OCI-LY7 (cell line): ENCODE measurements at regions not wholly inside any gene's neighbourhood (a gene's known extent, or its start where the extent isn't known, plus 50 kb on each side); places are given as distances from the start of the nearest gene placed in this dataset.
"Not testable (repeated sequence)": the region's sequence is repeated elsewhere in the genome, so short reads cannot be mapped to it uniquely, and the experiment has no call there.

Experiments used
- BruUV-seq: library from RNA; stranded (reverse); fragments of 400-500 nt; replicated peaks from 2 replicates; lab custom pipeline; 2021; lab: Mats Ljungman, UMichigan
- CTCF ChIA-PET: fragments of 300-600 bp; sonication (Branson Sonifier 250); formaldehyde crosslinking; loops from one replicate; lab custom pipeline; 2022; ENCODE audit warnings: antibody characterized with exemption; ENCODE audit not compliant: unreplicated experiment; lab: Charles Lee
- POLR2A ChIA-PET: fragments of 300-600 bp; sonication (Branson Sonifier 250); formaldehyde crosslinking; loops from one replicate; lab custom pipeline; 2022; ENCODE audit warnings: antibody characterized with exemption; lab: Charles Lee
- DNase-seq: peaks from one replicate; pipeline ENCODE4 v3.0.0-alpha.2; 2015; ENCODE audit warnings: low spot score
- H2AFZ ChIP-seq: fragments of 200-600 bp; sonication (generic), shearing (Covaris generic); 2 replicates; pipeline ENCODE4 v1.6.1; 2014; ENCODE audit warnings: mild to moderate bottlenecking, antibody characterized with exemption, low read length, moderate library complexity
- H3K27ac ChIP-seq: fragments of 200-600 bp; sonication (generic); 2 replicates; pipeline ENCODE4 v1.5.1; 2014; ENCODE audit warnings: mixed run types, low read depth, mild to moderate bottlenecking, moderate library complexity, low read length, inconsistent platforms; ENCODE audit not compliant: poor library complexity, severe bottlenecking
- H3K36me3 ChIP-seq: fragments of 200-600 bp; sonication (generic); 2 replicates; pipeline ENCODE4 v1.6.1; 2014; ENCODE audit warnings: mild to moderate bottlenecking, antibody characterized with exemption, low read length, moderate library complexity, mixed read lengths; ENCODE audit not compliant: insufficient read depth
- H3K4me1 ChIP-seq: fragments of 200-600 bp; sonication (generic); 2 replicates; pipeline ENCODE4 v1.5.1; 2014; ENCODE audit warnings: mild to moderate bottlenecking, low read length; ENCODE audit not compliant: insufficient read depth, poor library complexity, severe bottlenecking
- H3K4me2 ChIP-seq: fragments of 200-600 bp; sonication (generic); 2 replicates; pipeline ENCODE4 v1.6.1; 2014; ENCODE audit warnings: mild to moderate bottlenecking, low read length
- H3K4me3 ChIP-seq: fragments of 200-600 bp; sonication (generic); 2 replicates; pipeline ENCODE4 v1.5.1; 2014; ENCODE audit warnings: mild to moderate bottlenecking, low read depth, low read length; ENCODE audit not compliant: poor library complexity, severe bottlenecking
- H3K79me2 ChIP-seq: fragments of 200-600 bp; sonication (generic); 2 replicates; pipeline ENCODE4 v1.6.1; 2016; ENCODE audit warnings: low read depth, mild to moderate bottlenecking, low read length, moderate library complexity, mixed read lengths; ENCODE audit not compliant: insufficient read depth
- H3K9me2 ChIP-seq: fragments of 200-600 bp; sonication (generic); 2 replicates; pipeline ENCODE4 v1.6.1; 2016; ENCODE audit warnings: mild to moderate bottlenecking, low read length, mixed read lengths; ENCODE audit not compliant: insufficient read depth
- H3K9me3 ChIP-seq: fragments of 200-600 bp; sonication (generic); 2 replicates; pipeline ENCODE4 v1.6.1; 2014; ENCODE audit warnings: mild to moderate bottlenecking, mixed run types, low read length, mixed read lengths
- H4K20me1 ChIP-seq: fragments of 200-600 bp; sonication (generic); 2 replicates; pipeline ENCODE4 v1.6.1; 2014; ENCODE audit warnings: mild to moderate bottlenecking, antibody characterized with exemption, low read length, moderate library complexity, mixed read lengths; ENCODE audit not compliant: insufficient read depth
- EZH2phosphoT487 ChIP-seq: fragments of 200-600 bp; sonication (generic); IDR thresholded peaks from 2 replicates; pipeline ENCODE4 v1.6.1; 2018; ENCODE audit warnings: low read depth, borderline replicate concordance, mild to moderate bottlenecking, mixed run types, antibody characterized with exemption, low read length, moderate library complexity, mixed read lengths
- intact Hi-C: fragments of 100-400 bp; cut with micrococcal nuclease; formaldehyde crosslinking; loops from one replicate; pipeline ENCODE4 v1.10.0; 2022; ENCODE audit not compliant: unreplicated experiment
- TF ChIP-seq, protein P1 (sequence below): fragments of 200-600 bp; sonication (generic); conservative IDR thresholded peaks from 2 replicates; pipeline ENCODE4 v1.5.1; 2014; ENCODE audit warnings: mild to moderate bottlenecking, antibody characterized with exemption, low read length, moderate library complexity, mixed read lengths

DNA sequence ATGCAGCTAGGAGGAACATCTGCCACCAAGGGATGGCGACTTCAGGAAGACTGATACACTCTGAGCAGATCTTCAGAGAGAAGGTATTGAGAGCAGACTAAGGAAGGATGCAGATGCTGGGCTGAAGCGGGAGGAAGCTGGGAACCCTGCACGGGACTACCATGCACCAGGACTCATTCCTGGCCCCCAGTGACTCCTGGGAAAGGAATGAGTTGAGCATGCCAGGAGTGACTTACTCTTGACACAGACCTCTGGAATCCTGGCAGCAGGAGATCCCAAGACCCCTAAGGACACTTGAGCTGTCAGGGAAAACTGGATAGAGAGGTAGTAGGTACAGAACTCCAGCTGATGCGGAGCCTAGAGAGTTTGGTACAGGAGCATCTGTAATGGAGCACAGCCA, 336.1 kb downstream of the RPS29 start:
- ChIA-PET CTCF (no interaction called here), POLR2A (interaction anchor here (0.7 to 1.1 kb wide), 2 partner anchors 25 to 88 kb away, joined by 3 to 4 read pairs; no protein-coding TSS in a partner anchor)
- no peak for TF ChIP-seq EZH2phosphoT487
- TF ChIP-seq, protein P1, sequence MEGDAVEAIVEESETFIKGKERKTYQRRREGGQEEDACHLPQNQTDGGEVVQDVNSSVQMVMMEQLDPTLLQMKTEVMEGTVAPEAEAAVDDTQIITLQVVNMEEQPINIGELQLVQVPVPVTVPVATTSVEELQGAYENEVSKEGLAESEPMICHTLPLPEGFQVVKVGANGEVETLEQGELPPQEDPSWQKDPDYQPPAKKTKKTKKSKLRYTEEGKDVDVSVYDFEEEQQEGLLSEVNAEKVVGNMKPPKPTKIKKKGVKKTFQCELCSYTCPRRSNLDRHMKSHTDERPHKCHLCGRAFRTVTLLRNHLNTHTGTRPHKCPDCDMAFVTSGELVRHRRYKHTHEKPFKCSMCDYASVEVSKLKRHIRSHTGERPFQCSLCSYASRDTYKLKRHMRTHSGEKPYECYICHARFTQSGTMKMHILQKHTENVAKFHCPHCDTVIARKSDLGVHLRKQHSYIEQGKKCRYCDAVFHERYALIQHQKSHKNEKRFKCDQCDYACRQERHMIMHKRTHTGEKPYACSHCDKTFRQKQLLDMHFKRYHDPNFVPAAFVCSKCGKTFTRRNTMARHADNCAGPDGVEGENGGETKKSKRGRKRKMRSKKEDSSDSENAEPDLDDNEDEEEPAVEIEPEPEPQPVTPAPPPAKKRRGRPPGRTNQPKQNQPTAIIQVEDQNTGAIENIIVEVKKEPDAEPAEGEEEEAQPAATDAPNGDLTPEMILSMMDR, result no peak
- H3K79me2 ChIP-seq, result no peaks in the 10 kb centered on the region
- no peaks in the 10 kb centered on the region for H3K36me3 ChIP-seq
- DNase-seq, result no peak
- H2AFZ ChIP-seq, result no peak overlapping the region
- H3K9me2 ChIP-seq, result no peaks in the 10 kb centered on the region
- H3K4me2 ChIP-seq, result no peak overlapping the region
- H3K27ac ChIP-seq, result no peak overlapping the region
- intact Hi-C loops, result no loop called here
- no peak overlapping the region for H3K4me3 ChIP-seq
- H3K9me3 ChIP-seq, result no peaks in the 10 kb centered on the region
- no peaks in the 10 kb centered on the region for H4K20me1 ChIP-seq
- H3K4me1 ChIP-seq, result no peaks in the 10 kb centered on the region
- no TSS peak for BruUV-seq

- no peaks in the 10 kb centered on the region for H3K4me1 ChIP-seq
- no peak for TF ChIP-seq EZH2phosphoT487
- DNase-seq, result no peak
- no peaks in the 10 kb centered on the region for H3K9me3 ChIP-seq
- no peaks in the 10 kb centered on the region for H3K79me2 ChIP-seq
- ChIA-PET POLR2A (interaction anchor here (0.9 to 1.1 kb wide), 2 partner anchors 27 to 36 kb away, joined by 3 to 4 read pairs; no protein-coding TSS in a partner anchor), CTCF (no interaction called here)
- no TSS peak for BruUV-seq
- H2AFZ ChIP-seq, result no peak overlapping the region
- H4K20me1 ChIP-seq, result no peaks in the 10 kb centered on the region
- no peaks in the 10 kb centered on the region for H3K36me3 ChIP-seq
- H3K9me2 ChIP-seq, result no peaks in the 10 kb centered on the region
- no peak overlapping the region for H3K27ac ChIP-seq
- no peak overlapping the region for H3K4me3 ChIP-seq
- intact Hi-C loops, result no loop called here
- no peak overlapping the region for H3K4me2 ChIP-seq
These were observed 337.2 kb downstream of the RPS29 start for GRCh38 chr14:49249022-49249421.

GRCh38 chr14:49243777-49244176, 342.4 kb downstream of the RPS29 start:
- intact Hi-C loops, BruUV-seq, POLR2A ChIA-PET, H3K4me1 ChIP-seq, CTCF ChIA-PET, H2AFZ ChIP-seq, H3K79me2 ChIP-seq, H3K4me2 ChIP-seq, H4K20me1 ChIP-seq, H3K9me2 ChIP-seq, H3K36me3 ChIP-seq, H3K4me3 ChIP-seq, H3K27ac ChIP-seq, DNase-seq, H3K9me3 ChIP-seq: not testable (repeated sequence)

GRCh38 chr14:49240383-49240782, 345.8 kb downstream of the RPS29 start:
- Histone ChIP-seq H3K4me1 (no peaks in the 10 kb centered on the region), H3K36me3 (no peaks in the 10 kb centered on the region), H3K27ac (no peak overlapping the region), H4K20me1 (no peaks in the 10 kb centered on the region), H3K4me3 (no peak overlapping the region), H2AFZ (no peak overlapping the region), H3K9me2 (no peaks in the 10 kb centered on the region), H3K9me3 (peaks cover 5% of the 10 kb centered on the region; the same call in 1 of the 2 replicates), H3K79me2 (no peaks in the 10 kb centered on the region), H3K4me2 (no peak overlapping the region)
- intact Hi-C loops, result no loop called here
- ChIA-PET CTCF (no interaction called here), POLR2A (no interaction called here)
- TF ChIP-seq EZH2phosphoT487, result no peak
- TF ChIP-seq, protein P1, result no peak
- DNase-seq, result no peak
- BruUV-seq, result no TSS peak
